B cell (primary cell): ENCODE measurements at regions not wholly inside any gene's neighbourhood (a gene's known extent, or its start where the extent isn't known, plus 50 kb on each side); places are given as distances from the start of the nearest gene placed in this dataset.

Experiments used
- EZH2 ChIP-seq: IDR thresholded peaks from 2 replicates; pipeline ENCODE4 v1.6.1; 2012; ENCODE audit warnings: borderline replicate concordance, low read depth, mild to moderate bottlenecking, moderate library complexity, low read length; ENCODE audit not compliant: insufficient read depth, poor library complexity, severe bottlenecking
- TF ChIP-seq, protein P1 (sequence below): fragments of 200-600 bp; IDR thresholded peaks from one replicate; pipeline ENCODE4 v1.8.0; 2022; ENCODE audit warnings: antibody characterized with exemption, mild to moderate bottlenecking

DNA sequence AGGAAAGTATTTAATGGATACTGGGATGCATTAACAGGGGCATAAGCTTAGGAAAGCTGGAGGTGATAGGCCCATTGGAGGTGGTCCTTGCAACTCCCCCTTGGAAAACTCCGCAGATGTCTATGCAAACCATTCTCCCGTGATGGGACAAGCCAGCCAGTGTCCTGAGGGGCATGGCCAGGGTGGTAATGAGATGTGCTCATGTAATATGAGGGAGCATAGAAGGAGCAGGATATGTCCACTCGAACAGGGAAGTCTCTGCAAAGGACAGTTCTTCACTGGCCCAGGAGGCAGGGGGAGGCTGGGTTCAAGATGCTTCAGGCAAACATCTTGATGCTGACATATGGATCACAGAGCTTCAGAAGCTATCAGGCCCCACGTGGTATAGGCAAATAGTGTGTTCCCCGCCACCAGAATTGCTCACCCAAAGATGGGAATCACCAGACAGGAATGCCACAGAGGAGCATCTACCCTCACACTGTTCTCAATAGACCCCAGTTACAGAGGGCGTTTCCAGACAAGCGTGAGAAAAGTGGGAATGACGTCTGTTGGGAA lies 201.6 kb upstream of the CDH4 start:
- TF ChIP-seq, protein P1, sequence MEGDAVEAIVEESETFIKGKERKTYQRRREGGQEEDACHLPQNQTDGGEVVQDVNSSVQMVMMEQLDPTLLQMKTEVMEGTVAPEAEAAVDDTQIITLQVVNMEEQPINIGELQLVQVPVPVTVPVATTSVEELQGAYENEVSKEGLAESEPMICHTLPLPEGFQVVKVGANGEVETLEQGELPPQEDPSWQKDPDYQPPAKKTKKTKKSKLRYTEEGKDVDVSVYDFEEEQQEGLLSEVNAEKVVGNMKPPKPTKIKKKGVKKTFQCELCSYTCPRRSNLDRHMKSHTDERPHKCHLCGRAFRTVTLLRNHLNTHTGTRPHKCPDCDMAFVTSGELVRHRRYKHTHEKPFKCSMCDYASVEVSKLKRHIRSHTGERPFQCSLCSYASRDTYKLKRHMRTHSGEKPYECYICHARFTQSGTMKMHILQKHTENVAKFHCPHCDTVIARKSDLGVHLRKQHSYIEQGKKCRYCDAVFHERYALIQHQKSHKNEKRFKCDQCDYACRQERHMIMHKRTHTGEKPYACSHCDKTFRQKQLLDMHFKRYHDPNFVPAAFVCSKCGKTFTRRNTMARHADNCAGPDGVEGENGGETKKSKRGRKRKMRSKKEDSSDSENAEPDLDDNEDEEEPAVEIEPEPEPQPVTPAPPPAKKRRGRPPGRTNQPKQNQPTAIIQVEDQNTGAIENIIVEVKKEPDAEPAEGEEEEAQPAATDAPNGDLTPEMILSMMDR = no peak
- TF ChIP-seq EZH2 = no peak
